Peyer's patch (tissue), 4 donors: ENCODE measurements at regions not wholly inside any gene's neighbourhood (a gene's known extent, or its start where the extent isn't known, plus 50 kb on each side); places are given as distances from the start of the nearest gene placed in this dataset.

Experiments
- POLR2A ChIP-seq, 2 donors: fragments of 450-650 bp; IDR thresholded peaks; one replicate each; pipeline ENCODE4 v1.5.1; 2017; ENCODE audit warnings: antibody characterized with exemption in 2 of 2, mild to moderate bottlenecking in 2 of 2, moderate library complexity in 2 of 2
- TF ChIP-seq, protein P1 (sequence below), 6 experiments: fragments of 450-650 bp in 4 of 6; fragments of 200-600 bp in 2 of 6; sonication (generic) in 1 of 6; IDR thresholded peaks; one replicate each; pipeline ENCODE4 v1.5.1; 2017 to 2019; ENCODE audit warnings: antibody characterized with exemption in 6 of 6, mild to moderate bottlenecking in 3 of 6, moderate library complexity in 1 of 6

DNA sequence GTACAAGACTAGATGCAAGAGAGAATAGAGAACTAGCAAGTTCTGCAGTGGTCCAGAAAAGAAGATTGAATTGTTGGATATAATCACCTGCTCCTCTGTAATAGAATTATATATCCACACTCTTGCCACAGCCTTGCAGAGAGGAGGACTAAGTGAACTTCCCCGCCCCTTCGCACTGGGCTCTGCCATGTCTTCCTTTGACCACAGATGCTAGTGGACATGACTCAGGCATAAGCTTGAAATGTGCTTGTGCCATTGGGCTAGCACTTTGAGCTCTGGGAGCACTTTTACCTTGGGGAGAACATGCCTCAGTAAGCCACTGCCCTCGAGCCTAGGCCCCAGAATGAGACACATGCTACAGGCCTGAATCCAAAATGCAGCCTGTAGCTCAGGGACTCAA, 113.5 kb upstream of the RASA1 start:
- TF ChIP-seq, protein P1, sequence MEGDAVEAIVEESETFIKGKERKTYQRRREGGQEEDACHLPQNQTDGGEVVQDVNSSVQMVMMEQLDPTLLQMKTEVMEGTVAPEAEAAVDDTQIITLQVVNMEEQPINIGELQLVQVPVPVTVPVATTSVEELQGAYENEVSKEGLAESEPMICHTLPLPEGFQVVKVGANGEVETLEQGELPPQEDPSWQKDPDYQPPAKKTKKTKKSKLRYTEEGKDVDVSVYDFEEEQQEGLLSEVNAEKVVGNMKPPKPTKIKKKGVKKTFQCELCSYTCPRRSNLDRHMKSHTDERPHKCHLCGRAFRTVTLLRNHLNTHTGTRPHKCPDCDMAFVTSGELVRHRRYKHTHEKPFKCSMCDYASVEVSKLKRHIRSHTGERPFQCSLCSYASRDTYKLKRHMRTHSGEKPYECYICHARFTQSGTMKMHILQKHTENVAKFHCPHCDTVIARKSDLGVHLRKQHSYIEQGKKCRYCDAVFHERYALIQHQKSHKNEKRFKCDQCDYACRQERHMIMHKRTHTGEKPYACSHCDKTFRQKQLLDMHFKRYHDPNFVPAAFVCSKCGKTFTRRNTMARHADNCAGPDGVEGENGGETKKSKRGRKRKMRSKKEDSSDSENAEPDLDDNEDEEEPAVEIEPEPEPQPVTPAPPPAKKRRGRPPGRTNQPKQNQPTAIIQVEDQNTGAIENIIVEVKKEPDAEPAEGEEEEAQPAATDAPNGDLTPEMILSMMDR (IDR thresholded peaks at IDR 0.05), result no peak
- no peak for TF ChIP-seq POLR2A (IDR thresholded peaks at IDR 0.05)
